ENCODE measurements at regions not wholly inside any gene's neighbourhood (a gene's known extent, or its start where the extent isn't known, plus 50 kb on each side); places are given as distances from the start of the nearest gene placed in this dataset.

- Mint-ChIP-seq H3K27me3 (ENCODE audit: low read depth) (no peaks in the 10 kb centered on the region), H3K27ac (no peak overlapping the region), H3K36me3 (no peaks in the 10 kb centered on the region), H3K4me3 (no peak overlapping the region), H3K4me1 (peaks cover 15% of the 10 kb centered on the region), H3K9me3 (no peaks in the 10 kb centered on the region)
- POLR2A ChIA-PET = no interaction called here
- ATAC-seq (no peak), DNase-seq (ENCODE audit: low spot score) (no peak)
- TF ChIP-seq ZNF281 (CRISPR knock-in tag; IDR thresholded peaks at IDR 0.05) (no peak), ATF6 (CRISPR knock-in tag; IDR thresholded peaks at IDR 0.05) (no peak), ZNF317 (CRISPR knock-in tag; IDR thresholded peaks at IDR 0.05; ENCODE audit: borderline replicate concordance, low read depth) (no peak), ETV6 (CRISPR knock-in tag; IDR thresholded peaks at IDR 0.05) (no peak), E2F1 (CRISPR knock-in tag; IDR thresholded peaks at IDR 0.05) (no peak), TCF7 (CRISPR knock-in tag; IDR thresholded peaks at IDR 0.05; ENCODE audit: low read depth) (no peak), ZNF219 (CRISPR knock-in tag; IDR thresholded peaks at IDR 0.05; ENCODE audit: borderline replicate concordance) (no peak), SOX15 (CRISPR knock-in tag; IDR thresholded peaks at IDR 0.05) (no peak), IRF1 (CRISPR knock-in tag; IDR thresholded peaks at IDR 0.05) (no peak), ZNF138 (CRISPR knock-in tag; conservative IDR thresholded peaks at IDR 0.05) (no peak), TEAD1 (CRISPR knock-in tag; IDR thresholded peaks at IDR 0.05) (no peak), GTF2I (CRISPR knock-in tag; conservative IDR thresholded peaks at IDR 0.05) (no peak), GRHL2 (CRISPR knock-in tag; IDR thresholded peaks at IDR 0.05; ENCODE audit: insufficient replicate concordance, severe bottlenecking) (no peak), ZNF671 (CRISPR knock-in tag; IDR thresholded peaks at IDR 0.05) (no peak), ZBTB21 (CRISPR knock-in tag; IDR thresholded peaks at IDR 0.05; ENCODE audit: borderline replicate concordance) (no peak), CREB1 (CRISPR knock-in tag; IDR thresholded peaks at IDR 0.05) (no peak)
- TF ChIP-seq, protein P1, sequence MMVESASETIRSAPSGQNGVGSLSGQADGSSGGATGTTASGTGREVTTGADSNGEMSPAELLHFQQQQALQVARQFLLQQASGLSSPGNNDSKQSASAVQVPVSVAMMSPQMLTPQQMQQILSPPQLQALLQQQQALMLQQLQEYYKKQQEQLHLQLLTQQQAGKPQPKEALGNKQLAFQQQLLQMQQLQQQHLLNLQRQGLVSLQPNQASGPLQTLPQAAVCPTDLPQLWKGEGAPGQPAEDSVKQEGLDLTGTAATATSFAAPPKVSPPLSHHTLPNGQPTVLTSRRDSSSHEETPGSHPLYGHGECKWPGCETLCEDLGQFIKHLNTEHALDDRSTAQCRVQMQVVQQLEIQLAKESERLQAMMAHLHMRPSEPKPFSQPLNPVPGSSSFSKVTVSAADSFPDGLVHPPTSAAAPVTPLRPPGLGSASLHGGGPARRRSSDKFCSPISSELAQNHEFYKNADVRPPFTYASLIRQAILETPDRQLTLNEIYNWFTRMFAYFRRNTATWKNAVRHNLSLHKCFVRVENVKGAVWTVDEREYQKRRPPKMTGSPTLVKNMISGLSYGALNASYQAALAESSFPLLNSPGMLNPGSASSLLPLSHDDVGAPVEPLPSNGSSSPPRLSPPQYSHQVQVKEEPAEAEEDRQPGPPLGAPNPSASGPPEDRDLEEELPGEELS (CRISPR knock-in tag; IDR thresholded peaks at IDR 0.05) = no peak
- TF ChIP-seq, protein P2, sequence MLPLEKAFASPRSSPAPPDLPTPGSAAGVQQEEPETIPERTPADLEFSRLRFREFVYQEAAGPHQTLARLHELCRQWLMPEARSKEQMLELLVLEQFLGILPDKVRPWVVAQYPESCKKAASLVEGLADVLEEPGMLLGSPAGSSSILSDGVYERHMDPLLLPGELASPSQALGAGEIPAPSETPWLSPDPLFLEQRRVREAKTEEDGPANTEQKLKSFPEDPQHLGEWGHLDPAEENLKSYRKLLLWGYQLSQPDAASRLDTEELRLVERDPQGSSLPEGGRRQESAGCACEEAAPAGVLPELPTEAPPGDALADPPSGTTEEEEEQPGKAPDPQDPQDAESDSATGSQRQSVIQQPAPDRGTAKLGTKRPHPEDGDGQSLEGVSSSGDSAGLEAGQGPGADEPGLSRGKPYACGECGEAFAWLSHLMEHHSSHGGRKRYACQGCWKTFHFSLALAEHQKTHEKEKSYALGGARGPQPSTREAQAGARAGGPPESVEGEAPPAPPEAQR (CRISPR knock-in tag; IDR thresholded peaks at IDR 0.05) = no peak
- CTCF ChIA-PET = no interaction called here
Measured at GRCh38 chr20:6420336-6420735, 297.5 kb upstream of the FERMT1 start.
